GM12873 (cell line): ENCODE measurements at regions not wholly inside any gene's neighbourhood (a gene's known extent, or its start where the extent isn't known, plus 50 kb on each side); places are given as distances from the start of the nearest gene placed in this dataset.

ENCODE experiments used
- CTCF ChIP-seq: IDR thresholded peaks from 2 replicates; pipeline ENCODE4 v1.5.1; 2012; ENCODE audit warnings: low read depth, mild to moderate bottlenecking, moderate library complexity, low read length, control low read depth; ENCODE audit not compliant: insufficient read depth; ENCODE audit errors: missing control alignments

- TF ChIP-seq CTCF: peak; percentile 77
These were observed 90.6 kb upstream of the CDH5 start for GRCh38 chr16:66275775-66276428.

GRCh38 chr16:66274335-66275110 is 92.0 kb upstream of the CDH5 start:
- TF ChIP-seq CTCF: peak; percentile 36

- peak; percentile 14 for TF ChIP-seq CTCF
These were observed 92.7 kb upstream of the CDH5 start for GRCh38 chr16:66273644-66274334.

- no peak for TF ChIP-seq CTCF
These were observed 93.4 kb upstream of the CDH5 start for GRCh38 chr16:66273053-66273452.

- no peak for TF ChIP-seq CTCF
These were observed 94.0 kb upstream of the CDH5 start for GRCh38 chr16:66272461-66272860.

GRCh38 chr16:66271074-66272060 is 95.1 kb upstream of the CDH5 start:
- TF ChIP-seq CTCF: no peak
